ENCODE measurements at regions not wholly inside any gene's neighbourhood (a gene's known extent, or its start where the extent isn't known, plus 50 kb on each side); places are given as distances from the start of the nearest gene placed in this dataset.

GRCh38 chr2:210844016-210844415 lies 287.6 kb downstream of the CPS1 start:
- no peak overlapping the region for H3K27ac ChIP-seq (ENCODE audit: low read depth, low read length)
- no peak overlapping the region for H3K4me3 ChIP-seq (ENCODE audit: low read depth, low read length)
- POLR2A ChIA-PET = no interaction called here
- no peaks in the 10 kb centered on the region for H3K27me3 ChIP-seq (ENCODE audit: control insufficient read depth, insufficient read depth, low read length)
- no peak for DNase-seq (ENCODE audit: low read depth, low spot score)
- peaks cover 3% of the 10 kb centered on the region; the same call in 1 of the 2 replicates for H3K9me3 ChIP-seq (ENCODE audit: control insufficient read depth, insufficient read depth, low read length)
- CTCF ChIA-PET = no interaction called here
- TF ChIP-seq CTCF (IDR thresholded peaks at IDR 0.05; ENCODE audit: low read depth, low read length) = no peak

- POLR2A ChIA-PET = no interaction called here
- Histone ChIP-seq H3K4me3 (ENCODE audit: low read depth, low read length) (no peak overlapping the region), H3K27me3 (ENCODE audit: control insufficient read depth, insufficient read depth, low read length) (no peaks in the 10 kb centered on the region), H3K27ac (ENCODE audit: low read depth, low read length) (no peak overlapping the region), H3K9me3 (ENCODE audit: control insufficient read depth, insufficient read depth, low read length) (peaks cover 2% of the 10 kb centered on the region; the same call in 1 of the 2 replicates)
- TF ChIP-seq CTCF (IDR thresholded peaks at IDR 0.05; ENCODE audit: low read depth, low read length) = no peak
- no peak for DNase-seq (ENCODE audit: low read depth, low spot score)
- CTCF ChIA-PET = no interaction called here
Observed at GRCh38 chr2:210859314-210859713, 302.9 kb downstream of the CPS1 start.

GRCh38 chr2:210860276-210860675 lies 303.9 kb downstream of the CPS1 start:
- Histone ChIP-seq H3K9me3 (ENCODE audit: control insufficient read depth, insufficient read depth, low read length) (peaks cover 2% of the 10 kb centered on the region; the same call in 1 of the 2 replicates), H3K4me3 (ENCODE audit: low read depth, low read length) (no peak overlapping the region), H3K27ac (ENCODE audit: low read depth, low read length) (no peak overlapping the region), H3K27me3 (ENCODE audit: control insufficient read depth, insufficient read depth, low read length) (no peaks in the 10 kb centered on the region)
- CTCF ChIA-PET = no interaction called here
- no peak for DNase-seq (ENCODE audit: low read depth, low spot score)
- POLR2A ChIA-PET = no interaction called here
- TF ChIP-seq CTCF (IDR thresholded peaks at IDR 0.05; ENCODE audit: low read depth, low read length) = no peak

- POLR2A ChIA-PET = no interaction called here
- Histone ChIP-seq H3K4me3 (ENCODE audit: low read depth, low read length) (no peak overlapping the region), H3K27me3 (ENCODE audit: control insufficient read depth, insufficient read depth, low read length) (no peaks in the 10 kb centered on the region), H3K27ac (ENCODE audit: low read depth, low read length) (no peak overlapping the region), H3K9me3 (ENCODE audit: control insufficient read depth, insufficient read depth, low read length) (peaks cover 6% of the 10 kb centered on the region)
- no peak for DNase-seq (ENCODE audit: low read depth, low spot score)
- TF ChIP-seq CTCF (IDR thresholded peaks at IDR 0.05; ENCODE audit: low read depth, low read length) = no peak
- CTCF ChIA-PET = no interaction called here
Observed at GRCh38 chr2:210861038-210861665, 304.8 kb downstream of the CPS1 start.

GRCh38 chr2:210862283-210863065 lies 306.1 kb downstream of the CPS1 start:
- ChIA-PET CTCF (no interaction called here), POLR2A (no interaction called here)
- Histone ChIP-seq H3K9me3 (ENCODE audit: control insufficient read depth, insufficient read depth, low read length) (peaks cover 8% of the 10 kb centered on the region), H3K4me3 (ENCODE audit: low read depth, low read length) (no peak overlapping the region), H3K27ac (ENCODE audit: low read depth, low read length) (no peak overlapping the region), H3K27me3 (ENCODE audit: control insufficient read depth, insufficient read depth, low read length) (no peaks in the 10 kb centered on the region)
- DNase-seq (ENCODE audit: low read depth, low spot score) = no peak
- TF ChIP-seq CTCF (IDR thresholded peaks at IDR 0.05; ENCODE audit: low read depth, low read length) = no peak

Measured in AG04450 (cell line).